ENCODE measurements at regions not wholly inside any gene's neighbourhood (a gene's known extent, or its start where the extent isn't known, plus 50 kb on each side); places are given as distances from the start of the nearest gene placed in this dataset.

DNA sequence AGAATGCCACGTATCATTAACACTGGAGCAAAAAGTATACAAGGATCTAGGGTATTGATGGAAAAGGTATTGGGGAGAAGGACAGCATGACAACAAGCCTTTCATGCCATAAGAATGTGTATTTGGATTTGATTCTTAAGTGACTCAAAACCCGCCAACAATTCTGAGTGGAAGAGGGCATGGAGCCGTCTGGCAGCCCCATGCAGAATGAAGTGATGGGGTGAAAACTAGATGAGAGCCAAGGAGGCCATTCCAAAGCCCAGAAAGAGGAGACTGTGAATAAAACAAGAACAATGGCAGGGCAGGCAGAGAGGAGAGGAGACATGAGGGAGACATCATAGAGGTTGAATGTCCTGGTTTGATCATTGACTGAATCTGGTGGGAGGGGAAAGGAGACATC, 272.3 kb upstream of the WWC1 start (continued):
- no peak for TF ChIP-seq GTF2F1 (IDR thresholded peaks at IDR 0.05; ENCODE audit: low read length)
- no peak for TF ChIP-seq MIER2 (CRISPR knock-in tag; IDR thresholded peaks at IDR 0.05)
- TF ChIP-seq, protein P1, sequence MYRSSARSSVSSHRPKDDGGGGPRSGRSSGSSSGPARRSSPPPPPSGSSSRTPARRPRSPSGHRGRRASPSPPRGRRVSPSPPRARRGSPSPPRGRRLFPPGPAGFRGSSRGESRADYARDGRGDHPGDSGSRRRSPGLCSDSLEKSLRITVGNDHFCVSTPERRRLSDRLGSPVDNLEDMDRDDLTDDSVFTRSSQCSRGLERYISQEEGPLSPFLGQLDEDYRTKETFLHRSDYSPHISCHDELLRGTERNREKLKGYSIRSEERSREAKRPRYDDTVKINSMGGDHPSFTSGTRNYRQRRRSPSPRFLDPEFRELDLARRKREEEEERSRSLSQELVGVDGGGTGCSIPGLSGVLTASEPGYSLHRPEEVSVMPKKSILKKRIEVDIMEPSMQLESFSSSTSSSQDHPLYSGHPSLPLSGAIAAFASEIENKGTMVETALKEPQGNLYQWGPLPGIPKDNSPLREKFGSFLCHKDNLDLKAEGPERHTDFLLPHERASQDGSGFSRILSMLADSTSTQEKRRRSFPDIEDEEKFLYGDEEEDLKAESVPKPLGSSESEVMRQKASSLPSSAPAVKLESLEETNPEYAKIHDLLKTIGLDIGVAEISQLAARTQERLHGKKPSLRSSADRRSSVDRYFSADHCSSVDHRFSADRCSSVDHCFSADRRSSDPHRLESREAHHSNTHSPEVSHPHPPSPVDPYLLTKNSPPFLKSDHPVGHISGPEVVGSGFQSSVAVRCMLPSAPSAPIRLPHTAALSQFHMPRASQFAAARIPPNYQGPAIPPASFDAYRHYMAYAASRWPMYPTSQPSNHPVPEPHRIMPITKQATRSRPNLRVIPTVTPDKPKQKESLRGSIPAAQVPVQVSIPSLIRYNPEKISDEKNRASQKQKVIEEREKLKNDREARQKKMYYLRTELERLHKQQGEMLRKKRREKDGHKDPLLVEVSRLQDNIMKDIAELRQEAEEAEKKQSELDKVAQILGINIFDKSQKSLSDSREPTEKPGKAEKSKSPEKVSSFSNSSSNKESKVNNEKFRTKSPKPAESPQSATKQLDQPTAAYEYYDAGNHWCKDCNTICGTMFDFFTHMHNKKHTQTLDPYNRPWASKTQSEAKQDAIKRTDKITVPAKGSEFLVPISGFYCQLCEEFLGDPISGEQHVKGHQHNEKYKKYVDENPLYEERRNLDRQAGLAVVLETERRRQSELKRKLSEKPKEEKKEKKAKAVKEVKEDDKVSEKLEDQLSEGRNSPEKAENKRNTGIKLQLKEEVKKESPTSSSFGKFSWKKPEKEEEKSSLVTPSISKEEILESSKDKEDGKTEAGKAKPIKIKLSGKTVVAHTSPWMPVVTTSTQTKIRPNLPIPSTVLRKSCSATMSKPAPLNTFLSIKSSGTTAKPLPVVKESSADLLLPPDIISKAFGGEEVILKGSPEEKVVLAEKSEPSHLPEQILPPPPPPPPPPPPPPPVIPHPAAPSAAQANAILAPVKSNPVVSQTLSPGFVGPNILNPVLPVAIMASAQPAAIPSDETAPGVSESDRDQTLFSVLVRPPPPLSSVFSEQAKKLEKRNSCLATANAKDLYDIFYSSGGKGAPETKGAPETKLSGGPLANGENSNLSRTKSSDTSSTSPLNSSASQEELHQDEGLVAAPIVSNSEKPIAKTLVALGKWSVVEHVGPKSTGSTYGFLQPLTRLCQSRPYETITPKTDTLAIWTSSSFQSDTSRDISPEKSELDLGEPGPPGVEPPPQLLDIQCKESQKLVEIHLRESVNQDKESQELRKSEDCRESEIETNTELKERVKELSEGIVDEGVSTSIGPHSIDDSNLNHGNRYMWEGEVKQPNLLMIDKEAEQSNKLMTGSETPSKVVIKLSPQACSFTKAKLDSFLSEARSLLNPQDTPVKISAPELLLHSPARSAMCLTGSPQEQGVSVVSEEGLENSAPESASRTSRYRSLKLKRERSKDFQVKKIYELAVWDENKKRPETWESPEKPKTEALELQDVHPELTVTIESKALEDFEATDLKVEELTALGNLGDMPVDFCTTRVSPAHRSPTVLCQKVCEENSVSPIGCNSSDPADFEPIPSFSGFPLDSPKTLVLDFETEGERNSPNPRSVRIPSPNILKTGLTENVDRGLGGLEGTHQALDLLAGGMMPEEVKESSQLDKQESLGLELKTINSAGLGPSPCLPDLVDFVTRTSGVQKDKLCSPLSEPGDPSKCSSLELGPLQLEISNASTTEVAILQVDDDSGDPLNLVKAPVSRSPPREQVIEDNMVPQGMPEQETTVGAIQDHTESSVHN (CRISPR knock-in tag; IDR thresholded peaks at IDR 0.05): no peak
- no peak for TF ChIP-seq SSRP1 (CRISPR knock-in tag; IDR thresholded peaks at IDR 0.05)
- no peak for TF ChIP-seq ZNF878 (CRISPR knock-in tag; IDR thresholded peaks at IDR 0.05)
- TF ChIP-seq, protein P2, sequence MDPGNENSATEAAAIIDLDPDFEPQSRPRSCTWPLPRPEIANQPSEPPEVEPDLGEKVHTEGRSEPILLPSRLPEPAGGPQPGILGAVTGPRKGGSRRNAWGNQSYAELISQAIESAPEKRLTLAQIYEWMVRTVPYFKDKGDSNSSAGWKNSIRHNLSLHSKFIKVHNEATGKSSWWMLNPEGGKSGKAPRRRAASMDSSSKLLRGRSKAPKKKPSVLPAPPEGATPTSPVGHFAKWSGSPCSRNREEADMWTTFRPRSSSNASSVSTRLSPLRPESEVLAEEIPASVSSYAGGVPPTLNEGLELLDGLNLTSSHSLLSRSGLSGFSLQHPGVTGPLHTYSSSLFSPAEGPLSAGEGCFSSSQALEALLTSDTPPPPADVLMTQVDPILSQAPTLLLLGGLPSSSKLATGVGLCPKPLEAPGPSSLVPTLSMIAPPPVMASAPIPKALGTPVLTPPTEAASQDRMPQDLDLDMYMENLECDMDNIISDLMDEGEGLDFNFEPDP (CRISPR knock-in tag; conservative IDR thresholded peaks at IDR 0.05): no peak
- TF ChIP-seq, protein P3, sequence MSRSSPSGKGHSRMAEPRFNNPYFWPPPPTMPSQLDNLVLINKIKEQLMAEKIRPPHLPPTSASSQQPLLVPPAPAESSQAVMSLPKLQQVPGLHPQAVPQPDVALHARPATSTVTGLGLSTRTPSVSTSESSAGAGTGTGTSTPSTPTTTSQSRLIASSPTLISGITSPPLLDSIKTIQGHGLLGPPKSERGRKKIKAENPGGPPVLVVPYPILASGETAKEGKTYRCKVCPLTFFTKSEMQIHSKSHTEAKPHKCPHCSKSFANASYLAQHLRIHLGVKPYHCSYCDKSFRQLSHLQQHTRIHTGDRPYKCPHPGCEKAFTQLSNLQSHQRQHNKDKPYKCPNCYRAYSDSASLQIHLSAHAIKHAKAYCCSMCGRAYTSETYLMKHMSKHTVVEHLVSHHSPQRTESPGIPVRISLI (CRISPR knock-in tag; IDR thresholded peaks at IDR 0.05; ENCODE audit: borderline replicate concordance): no peak
- no peak for TF ChIP-seq ZNF224 (CRISPR knock-in tag; IDR thresholded peaks at IDR 0.05)
- TF ChIP-seq YY1 (IDR thresholded peaks at IDR 0.05; ENCODE audit: insufficient read depth, insufficient replicate concordance, low read depth, low read length): no peak
